ENCODE measurements at regions not wholly inside any gene's neighbourhood (a gene's known extent, or its start where the extent isn't known, plus 50 kb on each side); places are given as distances from the start of the nearest gene placed in this dataset.
"Not testable (repeated sequence)": the region's sequence is repeated elsewhere in the genome, so short reads cannot be mapped to it uniquely, and the experiment has no call there.

DNA sequence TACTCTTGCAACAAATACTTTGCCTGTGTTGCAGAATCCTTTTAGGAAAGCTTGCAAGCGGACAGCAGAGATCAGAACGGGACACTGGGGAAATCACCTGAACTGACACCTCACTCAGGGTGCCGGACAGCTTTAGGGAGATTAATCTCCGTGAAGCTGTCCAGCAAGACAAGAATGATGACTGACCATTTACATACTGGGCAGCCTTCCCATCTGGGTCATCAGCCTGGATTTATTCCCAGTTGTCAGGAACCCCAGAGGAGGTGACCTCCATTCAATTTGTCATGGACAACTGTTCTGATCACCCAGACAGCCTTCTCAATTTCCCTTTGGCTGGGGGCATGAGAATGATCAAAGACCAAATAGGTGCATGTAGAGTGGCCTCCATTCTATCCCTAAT, 93.0 kb upstream of the EGFL6 start:
- no peak for DNase-seq (ENCODE audit: low read depth)

GRCh38 chrX:13474164-13474516, 95.3 kb upstream of the EGFL6 start:
- no peak for DNase-seq (ENCODE audit: low read depth)

GRCh38 chrX:13473442-13474163, 95.8 kb upstream of the EGFL6 start:
- no peak for DNase-seq (ENCODE audit: low read depth)

- DNase-seq (ENCODE audit: low read depth): no peak
Observed at GRCh38 chrX:13472975-13473374, 96.4 kb upstream of the EGFL6 start.

DNA sequence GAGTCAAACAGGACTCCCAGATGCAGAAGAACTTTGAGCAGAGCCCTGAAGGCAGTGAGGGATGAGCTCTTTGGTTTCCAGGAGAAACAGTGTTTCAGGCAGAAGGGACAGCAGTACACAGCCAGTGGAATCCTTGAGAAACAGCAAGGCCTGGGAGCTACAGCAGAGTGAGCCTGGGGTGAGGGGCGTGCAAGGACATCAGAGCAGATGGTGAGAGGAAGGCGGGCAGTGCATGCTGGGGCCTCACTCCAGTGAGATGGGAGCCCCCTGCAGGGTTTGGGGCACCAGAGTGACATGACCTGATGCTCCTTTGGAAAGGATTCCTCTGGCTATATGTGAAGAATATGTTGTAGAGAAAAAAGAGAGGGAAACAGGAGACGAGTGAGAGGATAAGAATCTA, 98.1 kb upstream of the EGFL6 start:
- no peak for DNase-seq (ENCODE audit: low read depth)

DNA sequence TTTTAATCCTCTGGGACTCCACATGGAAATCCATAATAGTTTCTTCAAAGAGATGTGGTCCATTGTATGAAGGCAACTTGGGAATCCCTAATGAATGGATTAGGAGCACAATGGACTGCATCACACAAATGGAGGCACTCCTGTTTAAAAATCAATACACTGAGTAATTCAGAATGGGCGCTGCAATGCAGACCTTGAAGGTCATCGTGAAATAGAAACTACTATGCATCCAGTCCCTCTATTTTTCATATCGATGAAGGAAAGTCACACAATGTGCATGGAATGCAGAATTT, 98.8 kb upstream of the EGFL6 start:
- DNase-seq (ENCODE audit: low read depth): no peak

DNA sequence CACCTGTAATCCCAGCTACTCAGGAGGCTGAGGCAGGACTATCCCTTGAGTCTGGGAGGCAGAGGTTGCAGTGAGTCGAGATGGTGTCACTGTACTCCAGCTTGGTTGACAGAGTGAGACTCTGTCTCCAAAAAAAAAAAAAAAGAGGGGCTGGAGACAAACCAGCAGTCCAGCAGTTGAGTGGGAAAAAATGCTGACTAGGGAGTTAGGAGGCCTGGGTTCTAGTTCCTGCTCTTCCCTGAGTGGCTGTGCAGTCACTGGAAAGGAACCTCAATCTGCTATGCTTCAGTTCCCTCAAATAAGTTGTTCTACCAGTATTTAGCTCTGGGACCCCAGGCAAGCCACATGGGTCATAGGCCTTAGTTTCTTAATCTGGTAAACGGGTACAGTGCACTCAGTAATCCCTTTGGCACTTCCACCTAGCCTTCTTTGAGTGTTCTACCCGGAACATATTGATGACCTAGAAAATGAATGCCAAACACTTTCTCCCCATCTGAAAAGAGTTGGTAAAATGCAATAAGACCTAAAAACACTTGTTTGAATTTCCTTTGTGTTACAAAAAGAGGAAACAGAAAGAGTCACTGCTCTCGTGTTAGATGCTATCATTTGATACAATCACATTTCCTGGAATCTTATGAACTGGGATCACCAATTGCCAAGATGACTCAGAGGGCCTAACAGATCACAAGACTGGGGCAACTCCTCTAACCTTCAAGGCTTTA, 99.3 kb upstream of the EGFL6 start:
- DNase-seq (ENCODE audit: low read depth): no peak

- DNase-seq (ENCODE audit: low read depth): no peak
Observed at GRCh38 chrX:13468096-13468495, 101.3 kb upstream of the EGFL6 start.

GRCh38 chrX:13467243-13467642, 102.2 kb upstream of the EGFL6 start:
- DNase-seq (ENCODE audit: low read depth): no peak

GRCh38 chrX:13464599-13465275, 104.7 kb upstream of the EGFL6 start:
- DNase-seq (ENCODE audit: low read depth): no peak

- no peak for DNase-seq (ENCODE audit: low read depth)
Observed at GRCh38 chrX:13463608-13464007, 105.8 kb upstream of the EGFL6 start.

GRCh38 chrX:13452283-13452682, 117.1 kb upstream of the EGFL6 start:
- no peak for DNase-seq (ENCODE audit: low read depth)

- no peak for DNase-seq (ENCODE audit: low read depth)
Observed at GRCh38 chrX:13449441-13449840, 120.0 kb upstream of the EGFL6 start.

DNA sequence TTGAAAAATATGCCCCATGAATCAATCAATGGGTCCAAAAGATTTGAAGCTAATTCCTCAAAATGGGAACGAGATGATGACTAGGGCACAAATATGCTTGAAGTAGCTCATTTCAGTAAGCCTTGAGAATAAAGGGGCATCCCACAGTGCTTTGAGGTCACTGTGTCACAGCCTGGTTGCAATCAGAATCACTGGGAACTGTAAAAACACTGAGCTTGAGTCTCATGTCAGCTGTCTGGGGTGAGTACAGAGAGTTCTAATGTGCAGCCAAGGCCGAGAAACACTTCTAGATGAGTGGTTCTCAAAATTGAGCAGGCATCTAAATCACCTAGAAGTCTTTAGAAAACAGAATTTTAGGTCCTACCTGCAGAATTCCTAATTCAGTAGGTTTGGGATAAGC, 120.5 kb upstream of the EGFL6 start:
- no peak for DNase-seq (ENCODE audit: low read depth)

GRCh38 chrX:13441608-13442007, 121.8 kb upstream of the ATXN3L start:
- DNase-seq (ENCODE audit: low read depth): not testable (repeated sequence)

GRCh38 chrX:13440176-13440575, 120.3 kb upstream of the ATXN3L start:
- no peak for DNase-seq (ENCODE audit: low read depth)

- no peak for DNase-seq (ENCODE audit: low read depth)
Observed at GRCh38 chrX:13433298-13433605, 113.4 kb upstream of the ATXN3L start.

GRCh38 chrX:13432414-13433297, 112.8 kb upstream of the ATXN3L start:
- DNase-seq (ENCODE audit: low read depth): no peak

- DNase-seq (ENCODE audit: low read depth): no peak
Observed at GRCh38 chrX:13430136-13430827, 110.4 kb upstream of the ATXN3L start.

- peak; percentile 11 for DNase-seq (ENCODE audit: low read depth)
Observed at GRCh38 chrX:13428053-13428786, 108.4 kb upstream of the ATXN3L start.

DNA sequence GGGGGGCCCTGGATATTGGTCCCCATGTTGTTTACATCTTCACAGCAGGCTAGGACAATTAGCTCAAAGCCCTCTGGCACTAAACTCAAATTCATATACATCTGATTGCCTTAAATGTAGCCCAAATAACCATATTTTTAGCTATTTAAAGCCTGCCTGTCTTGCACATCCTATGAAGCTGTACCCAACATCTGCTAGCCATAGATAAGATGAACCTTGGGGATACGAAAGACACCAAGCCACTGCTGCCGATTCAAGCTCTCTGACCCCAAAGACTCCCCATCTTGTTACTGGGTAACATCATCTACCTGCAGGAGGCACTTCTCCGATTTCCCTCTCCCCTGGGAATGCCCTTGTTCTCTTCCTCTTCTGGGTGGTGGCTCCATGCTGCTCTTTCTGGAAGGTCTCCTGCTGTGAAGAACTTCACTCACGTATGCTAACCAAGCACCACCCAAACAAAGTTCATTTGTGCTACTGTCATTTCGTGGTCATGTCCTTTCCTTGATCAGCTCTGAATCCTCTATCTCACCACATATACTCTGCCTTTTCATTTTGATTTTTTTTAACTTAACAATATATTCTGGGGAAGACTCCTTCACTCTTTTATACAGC, 107.7 kb upstream of the ATXN3L start:
- no peak for DNase-seq (ENCODE audit: low read depth)

Measured in activated gamma-delta T cell treated with anti-CD3 and anti-CD28 coated beads, Interleukin-2, amount 50 U/mL, for 16 hours (primary cell).